ENCODE measurements at regions not wholly inside any gene's neighbourhood (a gene's known extent, or its start where the extent isn't known, plus 50 kb on each side); places are given as distances from the start of the nearest gene placed in this dataset.

DNA sequence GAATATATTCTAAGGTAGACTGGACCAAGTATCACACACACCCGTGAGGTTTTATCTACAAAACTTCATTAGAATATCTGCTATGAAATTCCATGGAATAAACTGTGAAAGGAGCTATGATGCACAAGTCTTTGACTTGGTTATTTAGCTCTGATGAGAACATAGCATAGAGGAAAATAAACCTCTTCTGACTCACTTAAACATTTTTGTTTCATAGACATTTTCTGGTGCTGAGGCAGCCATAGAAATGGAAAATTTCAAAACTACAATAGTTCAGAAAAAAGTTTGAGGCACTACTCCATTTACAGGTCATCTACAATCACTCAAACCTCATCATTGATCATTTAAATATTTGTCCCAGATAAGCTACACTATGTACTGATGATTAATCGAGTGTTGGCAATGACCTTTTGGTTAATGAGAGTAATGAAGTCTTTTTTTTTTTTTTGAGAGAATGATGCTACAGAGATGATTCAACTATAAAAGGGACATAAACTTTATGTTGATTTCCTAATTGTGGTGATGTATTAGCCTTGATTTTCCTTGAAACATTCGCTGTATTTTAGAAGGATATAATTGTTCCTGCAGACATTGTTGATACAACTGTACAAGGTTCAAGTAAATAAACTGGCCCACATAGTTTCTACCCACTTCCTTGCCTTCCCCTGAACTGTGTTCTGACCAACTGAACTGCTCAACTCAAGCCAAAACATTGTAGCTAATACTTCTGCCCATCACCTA lies 77.5 kb downstream of the AREG start:
- no peak for TF ChIP-seq TCF12 (IDR thresholded peaks at IDR 0.05; ENCODE audit: low read depth)
- no peak for TF ChIP-seq EGR1 (IDR thresholded peaks at IDR 0.05)
- TF ChIP-seq YY1 (IDR thresholded peaks at IDR 0.05; ENCODE audit: low read depth): no peak
- no peak for TF ChIP-seq RAD21 (IDR thresholded peaks at IDR 0.05; ENCODE audit: low read depth)
- TF ChIP-seq, protein P1, sequence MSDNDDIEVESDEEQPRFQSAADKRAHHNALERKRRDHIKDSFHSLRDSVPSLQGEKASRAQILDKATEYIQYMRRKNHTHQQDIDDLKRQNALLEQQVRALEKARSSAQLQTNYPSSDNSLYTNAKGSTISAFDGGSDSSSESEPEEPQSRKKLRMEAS (IDR thresholded peaks at IDR 0.05): no peak
- no peak for TF ChIP-seq ZBTB7A (IDR thresholded peaks at IDR 0.05; ENCODE audit: low read depth)

Data from Ishikawa (cell line).